ENCODE measurements at regions not wholly inside any gene's neighbourhood (a gene's known extent, or its start where the extent isn't known, plus 50 kb on each side); places are given as distances from the start of the nearest gene placed in this dataset.

GRCh38 chr1:222252788-222253187 is 295.1 kb downstream of the HHIPL2 start:
- H3K27me3 ChIP-seq (replicated peaks in 1 of 7) = no peaks in the 10 kb centered on the region
- no peak overlapping the region for H3K4me3 ChIP-seq
- TF ChIP-seq POLR2AphosphoS5 (IDR thresholded peaks at IDR 0.05) = no peak
- TF ChIP-seq CTCF (IDR thresholded peaks at IDR 0.05 in 8 of 11, conservative IDR thresholded peaks at IDR 0.05 in 3 of 11) = no peak
- TF ChIP-seq POLR2A (IDR thresholded peaks at IDR 0.05) = no peak
- H3K27ac ChIP-seq = no peak overlapping the region
- H3K36me3 ChIP-seq = no peaks in the 10 kb centered on the region
- no peak for DNase-seq
- no peaks in the 10 kb centered on the region for H3K4me1 ChIP-seq
- 83 to 96% (median 90%) methylated on average over 4 of the region's 4 CpGs for WGBS, 5 donors
- intact Hi-C loops (cut with DNase I; ENCODE audit: low total_unique reads) = no loop called here
- peaks cover 0 to 10% (median 3%) of the 10 kb centered on the region in 8 donors for H3K9me3 ChIP-seq

- 52 to 79% (median 74%) methylated on average over 2 of the region's 2 CpGs for WGBS, 5 donors
- TF ChIP-seq CTCF (IDR thresholded peaks at IDR 0.05 in 8 of 11, conservative IDR thresholded peaks at IDR 0.05 in 3 of 11) = no peak
- TF ChIP-seq POLR2A (IDR thresholded peaks at IDR 0.05) = no peak
- TF ChIP-seq POLR2AphosphoS5 (IDR thresholded peaks at IDR 0.05) = no peak
- peaks cover 0 to 10% (median 3%) of the 10 kb centered on the region in 8 donors for H3K9me3 ChIP-seq
These were observed 296.1 kb downstream of the HHIPL2 start for GRCh38 chr1:222251847-222252246.

GRCh38 chr1:222250376-222250775 is 297.5 kb downstream of the HHIPL2 start:
- no peak for DNase-seq
- Histone ChIP-seq H3K27me3 (replicated peaks in 1 of 7) (no peaks in the 10 kb centered on the region), H3K4me1 (no peaks in the 10 kb centered on the region), H3K4me3 (no peak overlapping the region), H3K27ac (no peak overlapping the region), H3K9me3 (peaks cover 0 to 10% (median 3%) of the 10 kb centered on the region in 8 donors), H3K36me3 (no peaks in the 10 kb centered on the region)
- intact Hi-C loops (cut with DNase I; ENCODE audit: low total_unique reads) = no loop called here
- TF ChIP-seq POLR2A (IDR thresholded peaks at IDR 0.05) = no peak
- TF ChIP-seq CTCF (IDR thresholded peaks at IDR 0.05 in 8 of 11, conservative IDR thresholded peaks at IDR 0.05 in 3 of 11) = no peak
- no peak for TF ChIP-seq POLR2AphosphoS5 (IDR thresholded peaks at IDR 0.05)

More at GRCh38 chr1:222251847-222252246, 296.1 kb downstream of the HHIPL2 start:
- Histone ChIP-seq H3K4me1 (no peaks in the 10 kb centered on the region), H3K27me3 (replicated peaks in 1 of 7) (no peaks in the 10 kb centered on the region), H3K27ac (no peak overlapping the region), H3K4me3 (no peak overlapping the region), H3K36me3 (no peaks in the 10 kb centered on the region)
- DNase-seq = no peak
- intact Hi-C loops (cut with DNase I; ENCODE audit: low total_unique reads) = no loop called here

GRCh38 chr1:222247811-222248310 is 300.0 kb downstream of the HHIPL2 start:
- Histone ChIP-seq H3K9me3 (no peaks in the 10 kb centered on the region), H3K4me1 (no peaks in the 10 kb centered on the region), H3K27me3 (replicated peaks in 1 of 7) (no peaks in the 10 kb centered on the region), H3K36me3 (no peaks in the 10 kb centered on the region), H3K4me3 (no peak overlapping the region), H3K27ac (peak overlapping the region in 1 of 8 donors; percentile 30)
- no peak for TF ChIP-seq POLR2AphosphoS5 (IDR thresholded peaks at IDR 0.05)
- TF ChIP-seq POLR2A (IDR thresholded peaks at IDR 0.05) = no peak
- TF ChIP-seq CTCF (IDR thresholded peaks at IDR 0.05 in 8 of 11, conservative IDR thresholded peaks at IDR 0.05 in 3 of 11) = no peak
- DNase-seq = no peak
- WGBS, 5 donors = 67 to 80% (median 69%) methylated on average over 3 of the region's 3 CpGs
- intact Hi-C loops (cut with DNase I; ENCODE audit: low total_unique reads) = no loop called here
